SK-N-DZ (cell line): ENCODE measurements at regions not wholly inside any gene's neighbourhood (a gene's known extent, or its start where the extent isn't known, plus 50 kb on each side); places are given as distances from the start of the nearest gene placed in this dataset.

Experiments
- DNase-seq: peaks from one replicate; pipeline ENCODE4 v3.0.0-alpha.2; 2015; ENCODE audit warnings: low spot score

DNA sequence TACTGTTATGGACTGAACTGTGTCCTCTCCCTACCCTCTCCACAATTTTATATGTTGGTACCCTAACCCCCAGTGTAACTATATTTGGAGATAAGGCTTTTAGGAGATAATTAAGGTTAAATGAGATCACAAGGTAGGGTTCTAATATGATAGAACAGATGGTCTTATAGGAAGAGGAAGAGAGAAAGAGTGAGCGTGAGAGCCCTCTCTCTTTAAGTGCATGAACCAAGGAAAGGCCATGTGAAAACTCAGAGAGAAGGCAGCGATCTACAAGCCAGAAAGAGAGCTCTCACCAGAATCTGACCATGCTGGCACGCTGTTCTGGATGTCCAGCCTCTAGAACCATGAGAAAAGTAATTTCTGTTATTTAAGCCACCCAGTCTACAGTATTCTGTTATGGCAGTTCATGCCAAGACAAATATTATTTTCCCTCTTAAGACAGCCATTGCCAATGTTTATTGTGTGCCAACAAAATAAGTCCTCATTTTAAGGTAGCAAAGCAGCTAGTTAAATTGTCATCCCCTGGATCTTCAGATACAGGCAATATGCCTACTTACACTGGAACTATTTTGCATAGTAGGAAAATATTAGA lies 336.2 kb downstream of the MID1IP1 start:
- DNase-seq = no peak

DNA sequence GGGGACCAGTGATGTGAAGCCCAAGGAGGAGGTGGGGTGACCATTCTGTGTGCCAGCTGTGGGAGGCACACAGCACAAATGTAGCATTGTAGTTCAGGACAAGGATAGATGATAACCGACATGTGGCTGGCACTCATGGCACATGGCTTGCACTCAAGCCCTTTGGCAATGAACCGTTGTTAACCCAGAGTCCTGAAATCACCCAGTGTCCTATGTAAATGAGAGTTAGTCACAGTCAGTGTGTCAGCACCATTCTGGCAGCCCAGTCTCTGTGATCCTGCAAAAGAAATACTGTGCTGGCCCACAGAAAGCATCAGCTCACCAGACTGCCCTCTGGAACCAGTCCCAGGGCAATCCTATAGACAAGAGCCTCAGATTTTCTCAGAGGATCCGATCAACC lies 339.3 kb downstream of the MID1IP1 start:
- no peak for DNase-seq

DNA sequence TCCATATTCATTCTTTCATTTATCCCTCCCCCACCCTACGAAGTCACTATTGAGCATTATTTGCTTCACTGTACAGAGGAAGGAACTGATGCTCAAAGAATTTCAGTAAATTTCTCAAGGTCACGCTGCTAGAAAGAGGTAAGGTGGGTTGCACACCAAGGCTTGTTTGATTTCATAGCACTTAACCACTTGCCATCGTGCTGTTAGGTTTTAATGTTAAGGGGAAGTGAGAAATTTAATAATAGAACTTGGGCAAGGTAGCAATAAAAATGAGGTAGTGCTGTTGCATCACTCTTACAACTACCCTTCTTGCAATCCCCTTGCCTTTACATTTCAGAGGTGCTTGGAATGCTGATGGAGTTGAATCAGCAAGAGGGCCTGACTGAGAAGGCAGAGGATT lies 343.1 kb downstream of the MID1IP1 start:
- DNase-seq = no peak

DNA sequence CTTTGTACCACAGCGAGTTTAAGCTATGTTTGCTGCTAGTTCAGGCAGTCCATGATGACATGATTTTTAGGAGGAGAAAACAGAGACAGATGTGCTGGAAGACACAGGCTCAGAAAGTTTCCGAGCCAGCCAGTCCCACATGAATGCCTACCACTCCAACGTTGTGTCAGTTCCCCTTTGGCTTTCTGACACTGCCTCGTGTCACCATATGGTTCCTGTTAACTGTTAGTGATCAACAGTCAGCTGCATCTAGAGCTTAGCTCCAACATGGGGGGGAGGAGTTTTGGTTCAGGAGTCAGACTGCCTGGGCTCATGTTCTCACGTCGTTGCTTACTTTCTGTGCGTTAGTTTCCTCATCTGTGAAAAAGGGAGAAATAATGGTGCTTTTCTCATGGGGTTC lies 343.7 kb downstream of the MID1IP1 start:
- no peak for DNase-seq

DNA sequence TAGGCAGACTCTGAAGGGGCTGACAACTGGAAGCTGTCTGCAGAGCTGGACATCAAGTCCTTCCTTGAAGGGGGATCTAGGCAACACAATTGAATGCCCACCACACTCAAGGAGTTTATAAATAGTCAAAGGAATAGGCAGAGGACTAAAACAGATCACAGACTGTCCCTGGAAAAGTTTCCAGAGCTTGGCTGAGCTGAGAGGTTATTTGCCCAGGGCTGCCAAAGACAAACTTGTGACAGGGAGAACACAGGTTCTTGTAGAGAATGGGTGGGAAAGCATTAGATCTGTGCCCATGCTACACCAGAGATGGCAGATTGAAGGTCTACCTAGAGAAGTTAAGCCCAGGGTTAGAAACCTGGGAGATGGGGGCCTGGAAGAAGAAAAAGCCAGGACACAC lies 344.6 kb downstream of the MID1IP1 start:
- no peak for DNase-seq

DNA sequence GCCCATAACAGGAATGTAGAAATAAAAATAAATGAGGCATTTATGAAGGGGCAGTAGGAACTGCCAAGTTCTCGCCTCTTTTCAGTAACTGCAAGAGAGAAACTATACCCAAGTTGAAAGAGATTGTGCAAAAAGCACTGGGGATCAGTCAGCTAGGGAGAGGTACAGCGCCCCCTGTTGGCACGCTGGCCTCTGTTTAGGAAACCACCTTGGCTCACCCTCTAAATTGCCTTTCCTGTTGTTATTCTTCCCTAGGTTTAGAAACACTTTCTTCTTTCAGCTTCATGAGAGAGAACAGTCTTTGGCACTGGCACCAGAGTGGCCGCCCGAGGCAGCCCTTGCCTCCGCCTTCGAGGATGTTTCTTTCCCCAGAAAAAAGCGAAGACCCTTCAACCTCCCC lies 348.5 kb downstream of the MID1IP1 start:
- DNase-seq = no peak

DNA sequence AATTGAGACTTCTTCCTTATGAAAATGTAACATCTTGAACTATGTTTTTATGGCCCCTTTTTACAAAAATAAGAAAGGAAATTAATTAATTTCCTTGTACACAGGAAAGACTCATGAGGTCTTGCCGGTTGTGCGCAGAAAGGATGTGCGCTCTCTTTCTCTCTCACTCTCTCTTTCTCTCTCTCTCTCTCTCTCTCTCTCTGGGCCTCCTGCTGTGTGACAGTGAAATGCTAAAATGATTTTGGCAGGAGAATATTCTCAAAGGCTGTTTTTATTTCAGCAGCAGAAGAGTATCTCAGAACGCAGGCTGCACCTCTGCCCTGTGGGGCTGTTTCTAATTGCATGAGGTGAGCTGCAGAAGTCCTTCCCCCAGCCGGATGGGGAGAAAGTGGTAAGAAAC lies 349.0 kb downstream of the MID1IP1 start:
- no peak for DNase-seq

DNA sequence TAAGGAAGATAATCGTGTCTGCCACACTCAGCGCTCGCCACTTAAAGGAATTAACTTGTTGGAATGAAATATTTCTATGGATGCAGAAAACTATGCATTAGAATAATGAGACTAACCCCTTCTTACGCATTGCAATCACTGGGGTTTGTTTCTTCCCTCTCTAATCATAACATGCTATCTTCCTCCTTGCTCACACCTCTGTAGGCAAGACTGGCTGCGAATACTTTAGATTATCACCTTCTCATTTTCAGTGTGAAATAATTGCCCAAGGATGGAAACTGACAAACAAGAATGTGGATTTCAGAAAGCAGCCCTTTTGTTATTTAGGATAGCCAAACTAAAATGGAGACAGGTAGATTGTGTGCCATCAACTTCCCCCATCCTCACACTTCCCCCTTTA lies 349.4 kb downstream of the MID1IP1 start:
- DNase-seq = no peak

DNA sequence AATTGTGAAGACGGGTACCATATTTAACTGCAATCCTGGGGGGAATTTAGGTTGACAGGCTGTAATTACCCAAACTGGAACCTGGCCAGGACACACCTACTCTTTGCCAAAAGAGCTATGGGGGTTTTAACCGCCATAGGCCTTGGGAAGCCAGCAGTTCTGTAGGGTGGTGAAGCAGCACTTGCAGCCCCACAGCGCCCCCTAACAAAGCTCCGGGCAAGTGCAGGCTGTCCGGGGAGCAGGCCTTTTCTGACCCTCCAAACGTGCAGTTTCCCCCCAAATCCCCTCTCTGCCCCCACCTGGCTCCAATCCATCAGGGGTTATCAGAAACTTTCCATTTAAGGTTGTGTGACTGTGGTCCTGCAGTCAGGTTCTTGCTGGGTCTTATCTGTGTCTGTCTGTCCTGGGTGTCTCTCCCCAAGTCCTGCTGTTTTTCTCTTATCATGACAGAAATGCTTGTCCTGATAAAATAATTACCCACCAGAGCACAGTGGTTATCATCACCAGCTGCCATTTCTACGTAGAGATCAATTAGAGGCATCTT lies 350.9 kb downstream of the MID1IP1 start:
- peak; percentile 89 for DNase-seq

DNA sequence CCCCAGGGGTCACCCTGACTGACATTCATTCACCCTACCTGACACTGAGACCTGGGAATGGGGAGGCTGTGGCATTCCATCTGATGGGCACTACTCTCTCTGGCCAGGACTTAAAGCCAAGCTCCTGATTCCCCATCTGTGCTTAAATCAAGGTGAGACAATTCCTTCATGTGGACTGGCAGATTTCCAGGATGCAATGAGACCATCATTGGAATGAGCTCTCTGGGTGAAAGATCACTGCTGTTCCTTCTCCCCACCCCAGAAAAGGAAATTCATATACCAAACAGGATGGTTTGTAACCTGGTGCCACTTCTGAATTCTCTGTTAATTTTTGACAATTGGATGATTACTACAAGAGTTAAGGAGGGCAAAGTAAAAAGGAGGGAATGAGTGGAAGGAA lies 354.8 kb downstream of the MID1IP1 start:
- DNase-seq = no peak

DNA sequence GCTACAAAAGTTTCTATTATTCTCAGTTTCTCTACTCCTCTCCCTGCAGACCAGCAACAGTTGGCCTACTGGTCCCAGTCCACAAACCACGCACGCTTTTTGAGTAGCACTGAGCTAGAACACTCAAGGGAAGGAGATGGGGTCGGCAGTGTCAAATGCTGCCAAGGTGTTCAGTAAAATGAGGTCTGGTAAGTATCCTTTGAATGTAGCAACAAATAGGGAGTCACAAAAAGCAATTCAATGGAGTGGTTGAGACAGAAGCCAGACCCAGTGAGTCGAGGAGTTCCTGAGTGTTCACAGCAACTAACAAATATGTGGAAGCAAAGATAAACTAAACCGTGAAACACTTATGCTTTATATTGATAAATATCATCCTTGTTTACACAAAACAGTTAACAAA lies 355.7 kb downstream of the MID1IP1 start:
- peak; percentile 39 for DNase-seq

DNA sequence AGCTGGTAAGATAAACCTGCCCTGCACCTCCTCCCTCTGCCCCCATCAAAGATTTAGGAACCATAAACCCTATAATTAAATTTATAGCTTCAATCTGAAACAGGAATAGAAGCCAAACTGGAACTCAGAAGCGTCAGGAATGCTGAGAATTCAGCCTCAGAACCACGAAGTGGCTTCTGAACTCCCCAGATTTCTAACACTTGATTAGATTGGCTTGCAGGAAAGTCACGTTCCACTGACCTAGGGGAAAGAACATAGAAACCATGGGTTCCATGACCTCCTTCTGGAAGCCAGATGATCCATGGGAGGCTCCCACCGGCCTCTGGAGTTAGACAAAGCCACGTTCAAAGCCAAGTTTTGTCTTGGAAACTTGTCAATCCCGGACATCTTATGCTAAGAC lies 356.5 kb downstream of the MID1IP1 start:
- no peak for DNase-seq

DNA sequence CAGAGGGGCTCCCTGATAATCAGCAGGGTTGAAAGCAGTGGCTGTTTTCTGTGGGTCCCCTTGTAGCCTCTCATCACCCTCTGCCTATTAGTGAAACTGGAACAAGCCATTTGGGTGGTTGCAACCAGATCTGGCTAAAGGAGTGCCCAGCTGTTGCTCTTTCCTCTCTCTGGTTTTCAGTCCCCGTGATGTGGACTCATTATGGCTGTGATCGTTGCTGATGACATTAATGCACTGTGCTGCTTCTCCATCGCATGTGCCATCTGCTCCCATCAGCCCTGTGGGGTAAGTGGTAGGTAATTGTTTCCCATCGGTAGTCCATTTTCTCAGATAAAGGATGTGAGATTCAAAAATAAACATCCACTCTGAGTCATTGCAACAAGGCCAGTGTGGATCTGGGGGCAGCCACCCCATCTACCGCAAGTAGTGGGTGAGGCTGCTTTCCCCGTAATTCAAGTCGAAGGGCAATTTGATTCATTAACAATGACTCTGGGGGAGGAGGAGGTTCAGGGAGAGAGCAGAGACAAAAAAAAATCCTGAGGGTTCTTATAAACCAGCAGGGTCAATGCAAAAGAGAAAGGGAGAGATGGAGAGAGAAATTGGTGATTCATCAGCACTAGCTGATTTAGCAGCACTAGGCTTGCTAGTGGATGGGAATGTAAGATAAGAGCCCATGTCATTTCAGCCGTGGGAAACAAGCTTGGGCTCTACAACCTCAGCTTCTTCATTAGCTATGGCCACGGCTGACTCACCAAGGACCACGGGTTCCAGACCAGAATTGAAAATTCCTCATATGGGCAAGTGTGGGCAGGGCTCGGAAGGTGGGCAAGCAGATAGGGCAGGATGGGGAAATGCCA lies 357.8 kb downstream of the MID1IP1 start:
- peak; percentile 88 for DNase-seq

DNA sequence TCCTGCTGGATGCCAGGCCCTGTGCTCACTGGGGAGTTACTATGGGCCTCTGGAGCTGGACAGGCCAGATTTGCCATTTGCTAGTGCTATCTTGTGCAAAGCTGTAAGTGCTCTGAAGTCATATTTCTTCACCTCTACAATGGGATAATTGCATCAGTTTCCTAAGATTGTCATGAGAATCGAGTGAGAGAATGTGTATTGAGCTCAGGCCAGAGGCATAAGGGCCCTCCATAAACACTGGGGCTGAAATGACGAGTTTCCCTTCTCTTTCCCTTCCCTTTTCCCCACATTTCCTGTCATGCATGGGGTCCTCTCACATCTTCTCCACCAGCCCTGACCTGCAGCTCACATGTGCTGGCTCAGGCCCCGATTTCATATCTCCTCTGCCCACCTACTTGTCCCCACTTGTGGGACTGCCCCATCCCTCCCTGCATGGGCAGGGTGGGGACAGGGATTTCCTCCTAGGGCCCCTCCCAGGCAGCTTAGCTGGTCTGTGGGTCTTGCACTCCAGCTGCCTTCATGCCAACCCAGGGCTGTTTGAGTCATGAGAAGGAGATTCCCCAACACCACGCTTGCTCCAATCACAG lies 358.8 kb downstream of the MID1IP1 start:
- no peak for DNase-seq

DNA sequence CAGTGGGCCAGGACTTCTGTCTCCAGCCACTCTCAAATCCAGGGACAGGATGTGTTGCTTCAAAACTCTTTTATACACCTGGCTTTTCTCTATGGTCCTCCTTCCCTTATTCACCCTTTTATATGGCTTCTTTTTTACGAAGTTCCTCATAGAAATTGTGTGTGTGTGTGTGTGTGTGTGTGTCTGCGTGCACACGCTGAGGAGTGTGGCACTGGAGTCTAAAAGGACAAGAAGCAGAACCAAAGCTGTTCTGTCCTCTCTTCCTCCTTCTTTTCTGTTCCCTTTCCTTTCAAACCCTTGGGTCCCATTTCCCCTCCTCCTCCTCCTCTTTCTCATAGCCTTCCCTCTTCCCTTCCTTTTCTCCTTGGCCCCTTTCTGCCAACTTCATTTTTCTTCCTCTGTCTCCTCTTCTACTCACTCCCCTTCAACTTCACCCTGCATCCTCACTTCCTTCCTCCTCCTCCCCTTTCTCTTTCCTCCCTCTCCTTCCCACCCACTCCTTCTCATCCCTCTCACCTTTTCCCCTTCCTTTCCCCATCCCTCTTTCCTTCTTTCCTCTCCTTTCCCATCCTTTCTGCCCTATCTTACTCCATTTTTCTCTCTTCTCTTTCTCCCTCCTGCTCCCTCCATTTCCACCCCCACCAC lies 360.5 kb downstream of the MID1IP1 start:
- DNase-seq = no peak

DNA sequence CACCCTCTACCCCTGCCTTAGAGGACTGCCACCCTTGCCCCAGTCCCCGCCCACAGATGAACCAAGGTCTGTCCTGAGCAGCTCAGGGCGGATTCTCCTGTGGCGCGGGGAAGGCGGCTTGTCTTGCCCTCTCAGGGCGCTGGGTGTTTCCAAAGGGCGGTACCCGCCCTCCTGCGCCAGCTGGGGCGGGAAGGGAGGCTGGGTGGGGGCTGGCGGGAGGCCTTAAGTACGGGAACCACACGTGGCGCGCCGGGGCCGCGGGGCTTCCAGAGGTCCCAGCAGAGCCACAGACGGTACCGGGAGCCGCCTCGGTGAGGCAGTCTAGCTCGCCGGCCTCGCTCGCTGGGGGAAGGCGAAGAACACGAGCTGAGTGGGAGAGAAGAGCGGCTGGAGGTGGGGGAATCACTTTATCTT lies 361.1 kb downstream of the MID1IP1 start:
- no peak for DNase-seq

DNA sequence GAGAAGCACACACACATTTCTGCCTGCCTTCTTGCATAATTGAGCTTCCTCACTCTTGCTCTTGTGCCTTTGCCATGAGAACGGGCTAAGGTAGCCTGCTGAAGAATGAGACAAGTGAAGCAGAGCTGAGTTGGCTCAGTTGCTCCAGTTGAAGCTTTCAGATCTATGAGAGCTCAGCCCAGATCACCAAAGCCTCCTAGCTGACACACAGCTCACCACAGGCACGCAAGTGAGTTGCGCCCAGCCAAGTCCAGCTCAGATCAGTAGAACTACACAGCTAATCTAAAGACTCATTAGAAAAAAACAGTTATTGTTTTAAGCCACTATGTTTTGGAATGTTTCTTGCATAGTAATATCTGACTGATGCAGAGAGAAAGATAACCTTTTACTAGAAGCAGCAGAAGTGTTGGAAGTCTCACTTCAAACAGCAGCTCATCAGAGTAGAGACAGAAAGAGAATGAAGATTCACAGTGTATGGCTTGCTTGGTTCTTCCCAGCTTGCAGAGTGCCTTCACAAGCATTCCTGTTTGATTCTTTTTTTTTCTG lies 362.4 kb downstream of the MID1IP1 start:
- no peak for DNase-seq

DNA sequence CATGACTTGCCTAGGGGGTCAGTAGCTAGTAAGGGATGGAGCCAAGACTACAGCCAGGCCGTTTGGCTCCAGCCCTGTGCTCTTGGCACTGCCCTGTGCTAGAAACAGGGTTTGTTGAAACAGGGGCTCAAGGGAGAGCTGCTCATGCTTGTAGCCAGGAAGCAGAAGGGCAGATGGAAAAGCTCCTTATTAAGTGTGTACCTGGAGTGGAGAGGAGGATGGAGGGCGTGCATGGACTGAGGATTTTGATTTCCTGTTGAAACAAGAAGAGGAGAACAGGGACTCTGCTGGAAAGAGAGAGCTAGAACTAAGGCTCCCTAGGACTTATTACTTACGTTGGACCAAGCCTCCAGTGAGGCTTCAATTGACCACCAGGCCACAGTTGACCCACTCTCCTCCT lies 363.0 kb downstream of the MID1IP1 start:
- DNase-seq = no peak

DNA sequence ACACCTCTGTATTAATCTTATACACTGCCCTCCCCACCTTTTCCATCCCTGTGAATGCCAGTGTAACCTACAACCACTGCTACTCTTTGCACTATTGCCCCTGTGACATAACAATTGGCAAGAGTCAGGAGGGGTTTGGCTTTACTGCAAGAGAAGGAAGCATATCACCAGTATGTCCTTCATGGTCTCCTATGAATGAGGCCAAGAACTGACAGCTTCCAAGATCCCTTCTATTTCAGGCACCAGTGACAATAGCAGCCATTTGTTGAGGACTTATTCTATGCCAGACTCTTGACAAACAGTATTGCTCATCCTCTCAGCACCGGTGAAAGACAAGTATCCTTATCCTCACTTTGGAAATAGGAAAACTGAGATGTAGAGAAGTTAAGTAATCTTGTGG lies 363.9 kb downstream of the MID1IP1 start:
- DNase-seq = no peak

DNA sequence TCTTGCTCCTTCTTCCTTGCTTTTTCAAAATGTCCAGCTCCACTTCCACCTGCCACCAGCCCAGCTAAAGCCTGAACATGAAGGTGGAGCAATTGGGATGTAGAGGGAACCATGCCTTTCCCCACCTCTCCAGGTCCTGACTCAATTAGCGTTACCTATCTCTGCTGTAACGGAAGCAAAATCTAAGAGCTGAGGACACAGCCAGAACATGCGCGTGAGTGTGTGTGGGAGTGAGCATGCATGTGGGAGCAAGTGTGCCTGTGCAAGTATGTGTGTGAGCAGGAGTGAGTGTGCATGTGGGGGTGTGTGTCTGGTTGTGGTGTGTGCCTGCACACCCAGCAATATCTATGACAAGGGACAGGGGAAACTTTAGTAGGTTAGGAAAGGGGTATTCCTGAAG lies 364.5 kb downstream of the MID1IP1 start:
- DNase-seq = no peak

DNA sequence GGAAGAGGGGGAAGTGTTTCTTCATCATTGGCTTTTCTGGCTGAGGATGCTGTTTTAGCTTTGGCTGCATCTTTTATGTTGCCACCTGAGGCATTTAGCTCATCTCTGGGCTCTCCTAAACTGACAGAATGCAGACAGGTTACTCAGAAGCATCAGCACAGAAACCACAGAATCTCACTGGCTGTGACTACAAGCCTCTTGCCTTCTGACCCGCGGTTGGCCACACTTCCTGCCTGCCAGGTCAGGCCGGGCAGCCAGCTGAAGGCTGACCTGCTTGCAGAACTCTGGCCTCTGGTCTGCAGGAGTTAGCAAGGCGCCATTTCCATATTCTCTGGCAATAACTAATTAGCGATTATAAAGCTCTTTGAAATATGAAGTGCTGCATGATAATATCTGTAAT lies 366.5 kb downstream of the MID1IP1 start:
- DNase-seq = no peak

DNA sequence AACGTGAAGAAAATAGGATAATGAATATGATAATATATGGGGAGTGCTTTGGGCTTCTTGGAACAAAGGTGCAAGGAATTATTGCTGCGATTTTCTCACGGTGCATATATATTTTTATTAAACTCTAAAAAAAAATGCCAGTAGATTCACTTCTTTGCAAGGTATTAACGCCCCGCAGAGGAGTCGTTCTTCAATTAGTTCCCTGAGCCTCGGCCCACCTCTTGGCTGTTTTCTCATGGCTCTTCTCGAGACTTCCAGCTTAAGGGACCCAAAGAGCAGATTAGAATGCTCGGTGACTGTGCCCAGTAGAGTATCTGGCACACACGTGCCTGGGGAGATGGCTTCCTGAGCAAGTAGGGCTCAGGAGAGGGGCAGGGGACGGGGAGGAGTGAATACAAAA lies 367.4 kb downstream of the MID1IP1 start:
- no peak for DNase-seq
